Breast epithelium (tissue), 4 donors: ENCODE measurements at regions not wholly inside any gene's neighbourhood (a gene's known extent, or its start where the extent isn't known, plus 50 kb on each side); places are given as distances from the start of the nearest gene placed in this dataset.
A peak's percentile ranks its signal among the peaks of the same experiment; 100 is the strongest.

ENCODE experiments used
- DNase-seq, 2 donors: peaks; one replicate each; pipeline ENCODE4 v3.0.0-alpha.2; 2019; ENCODE audit warnings: low spot score in 2 of 2
- H3K27ac ChIP-seq, 2 donors: fragments of 200-600 bp; sonication (generic) in 1 of 2; one replicate each; pipeline ENCODE4 v1.5.1; 2016 to 2019; ENCODE audit warnings: mild to moderate bottlenecking in 1 of 2
- H3K27me3 ChIP-seq, 2 donors: fragments of 200-600 bp; sonication (generic) in 1 of 2; one replicate each; pipeline versions ENCODE4 v1.5.1 to v1.6.0; 2017 to 2019; ENCODE audit warnings: control low read depth in 1 of 2, mild to moderate bottlenecking in 1 of 2
- H3K36me3 ChIP-seq: fragments of 200-600 bp; one replicate; pipeline ENCODE4 v1.5.1; 2019
- H3K4me1 ChIP-seq, 2 donors: fragments of 200-600 bp; sonication (generic); one replicate each; pipeline ENCODE4 v1.5.1; 2016 to 2019; ENCODE audit warnings: control low read depth in 1 of 2
- H3K4me3 ChIP-seq, 3 donors: fragments of 200-600 bp; sonication (generic); 1 replicate in 2 of 3; 2 replicates in 1 of 3; pipeline ENCODE4 v1.5.1; 2016 to 2019; ENCODE audit warnings: mild to moderate bottlenecking in 3 of 3, moderate library complexity in 2 of 3
- H3K9me3 ChIP-seq, 2 donors: fragments of 200-600 bp; sonication (generic) in 1 of 2; one replicate each; pipeline ENCODE4 v1.5.1; 2016 to 2019; ENCODE audit warnings: control low read depth in 1 of 2
- POLR2A ChIP-seq: fragments of 450-650 bp; IDR thresholded peaks from one replicate; pipeline ENCODE4 v1.6.1; 2016; ENCODE audit warnings: antibody characterized with exemption, mild to moderate bottlenecking, moderate library complexity
- POLR2AphosphoS5 ChIP-seq, 3 donors: sonication (generic); formaldehyde crosslinking; IDR thresholded peaks; one replicate each; pipeline ENCODE4 v1.6.1; 2017; ENCODE audit warnings: antibody characterized with exemption in 3 of 3
- intact Hi-C: fragments of 100-400 bp; cut with DNase I; formaldehyde crosslinking; loops from one replicate; pipeline ENCODE4 v1.15.1; 2023; ENCODE audit warnings: low total_unique reads
- TF ChIP-seq, protein P1 (sequence below), 3 donors: fragments of 450-650 bp; IDR thresholded peaks; one replicate each; pipeline ENCODE4 v1.5.1; 2016 to 2017; ENCODE audit warnings: antibody characterized with exemption in 3 of 3, mild to moderate bottlenecking in 3 of 3, moderate library complexity in 3 of 3

- Histone ChIP-seq H3K36me3 (no peaks in the 10 kb centered on the region), H3K4me1 (no peaks in the 10 kb centered on the region), H3K27me3 (no peaks in the 10 kb centered on the region), H3K4me3 (no peak overlapping the region), H3K27ac (no peak overlapping the region), H3K9me3 (no peaks in the 10 kb centered on the region)
- intact Hi-C loops, result no loop called here
- TF ChIP-seq, protein P1, sequence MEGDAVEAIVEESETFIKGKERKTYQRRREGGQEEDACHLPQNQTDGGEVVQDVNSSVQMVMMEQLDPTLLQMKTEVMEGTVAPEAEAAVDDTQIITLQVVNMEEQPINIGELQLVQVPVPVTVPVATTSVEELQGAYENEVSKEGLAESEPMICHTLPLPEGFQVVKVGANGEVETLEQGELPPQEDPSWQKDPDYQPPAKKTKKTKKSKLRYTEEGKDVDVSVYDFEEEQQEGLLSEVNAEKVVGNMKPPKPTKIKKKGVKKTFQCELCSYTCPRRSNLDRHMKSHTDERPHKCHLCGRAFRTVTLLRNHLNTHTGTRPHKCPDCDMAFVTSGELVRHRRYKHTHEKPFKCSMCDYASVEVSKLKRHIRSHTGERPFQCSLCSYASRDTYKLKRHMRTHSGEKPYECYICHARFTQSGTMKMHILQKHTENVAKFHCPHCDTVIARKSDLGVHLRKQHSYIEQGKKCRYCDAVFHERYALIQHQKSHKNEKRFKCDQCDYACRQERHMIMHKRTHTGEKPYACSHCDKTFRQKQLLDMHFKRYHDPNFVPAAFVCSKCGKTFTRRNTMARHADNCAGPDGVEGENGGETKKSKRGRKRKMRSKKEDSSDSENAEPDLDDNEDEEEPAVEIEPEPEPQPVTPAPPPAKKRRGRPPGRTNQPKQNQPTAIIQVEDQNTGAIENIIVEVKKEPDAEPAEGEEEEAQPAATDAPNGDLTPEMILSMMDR (IDR thresholded peaks at IDR 0.05), result peak in 2 of 3 donors; percentile 52 to 66
- TF ChIP-seq POLR2A, result no peak
- DNase-seq, result no peak
Observed at GRCh38 chr3:118817748-118818165, 216.9 kb downstream of the IGSF11 start.

GRCh38 chr3:118818386-118818785 lies 216.3 kb downstream of the IGSF11 start:
- TF ChIP-seq, protein P1 (IDR thresholded peaks at IDR 0.05), result no peak
- TF ChIP-seq POLR2A, result no peak
- no peak for TF ChIP-seq POLR2AphosphoS5 (IDR thresholded peaks at IDR 0.05)
- H3K27me3 ChIP-seq, result no peaks in the 10 kb centered on the region
- no peaks in the 10 kb centered on the region for H3K36me3 ChIP-seq
- no peaks in the 10 kb centered on the region for H3K4me1 ChIP-seq
- no peak overlapping the region for H3K27ac ChIP-seq
- no peak overlapping the region for H3K4me3 ChIP-seq
- DNase-seq, result no peak
- no peaks in the 10 kb centered on the region for H3K9me3 ChIP-seq
- intact Hi-C loops, result no loop called here

- H3K9me3 ChIP-seq, result no peaks in the 10 kb centered on the region
- TF ChIP-seq POLR2A, result no peak
- no peak for TF ChIP-seq POLR2AphosphoS5 (IDR thresholded peaks at IDR 0.05)
- TF ChIP-seq, protein P1 (IDR thresholded peaks at IDR 0.05), result no peak
- no peak overlapping the region for H3K27ac ChIP-seq
- no peaks in the 10 kb centered on the region for H3K4me1 ChIP-seq
- intact Hi-C loops, result no loop called here
- no peaks in the 10 kb centered on the region for H3K27me3 ChIP-seq
- no peak overlapping the region for H3K4me3 ChIP-seq
- no peaks in the 10 kb centered on the region for H3K36me3 ChIP-seq
- DNase-seq, result no peak
Observed at GRCh38 chr3:118823626-118824025, 211.0 kb downstream of the IGSF11 start.

DNA sequence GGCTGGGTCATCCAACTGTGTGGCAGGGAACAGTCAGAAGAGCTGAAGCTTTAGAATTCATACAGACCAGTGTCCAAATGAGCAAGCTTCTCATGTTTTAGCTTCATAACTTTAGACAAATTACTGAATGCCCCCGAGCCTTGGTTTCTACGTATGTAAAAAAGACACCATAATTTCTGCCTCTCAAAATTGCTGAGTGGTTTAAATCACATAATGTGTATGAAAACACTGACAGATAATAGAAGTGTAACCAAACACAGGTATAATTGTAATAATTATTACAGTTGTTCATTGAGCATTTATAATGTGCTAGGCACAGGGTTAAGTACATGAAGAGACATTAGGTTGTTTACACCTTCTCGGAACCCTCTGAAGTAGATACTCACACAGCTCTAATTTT lies 207.2 kb downstream of the IGSF11 start:
- Histone ChIP-seq H3K27me3 (no peaks in the 10 kb centered on the region), H3K9me3 (no peaks in the 10 kb centered on the region), H3K4me3 (no peak overlapping the region), H3K27ac (no peak overlapping the region), H3K36me3 (no peaks in the 10 kb centered on the region), H3K4me1 (no peaks in the 10 kb centered on the region)
- intact Hi-C loops, result no loop called here
- TF ChIP-seq, protein P1 (IDR thresholded peaks at IDR 0.05), result no peak
- TF ChIP-seq POLR2AphosphoS5 (IDR thresholded peaks at IDR 0.05) (no peak), POLR2A (no peak)
- DNase-seq, result no peak

DNA sequence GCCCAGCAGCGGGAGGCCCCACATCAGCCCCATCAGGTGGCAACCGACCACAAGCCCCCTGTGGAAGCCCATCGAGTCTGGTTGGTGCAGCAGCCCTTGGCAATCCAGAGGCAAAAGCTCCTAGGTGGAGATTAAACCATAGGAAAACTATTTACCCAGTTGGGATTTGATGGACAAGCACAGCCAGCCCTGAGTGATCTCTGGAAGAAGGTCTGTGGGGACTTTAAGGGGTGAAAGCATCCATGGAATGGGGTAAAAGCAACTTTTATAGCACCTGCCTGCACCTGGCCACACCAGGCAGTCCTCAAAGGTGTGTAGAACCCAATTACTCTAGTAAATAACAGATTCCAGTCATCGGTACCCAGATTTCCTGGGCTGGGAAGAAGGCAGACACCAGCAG lies 206.3 kb downstream of the IGSF11 start:
- H3K9me3 ChIP-seq, result no peaks in the 10 kb centered on the region
- no peak overlapping the region for H3K4me3 ChIP-seq
- H3K27me3 ChIP-seq, result no peaks in the 10 kb centered on the region
- no peaks in the 10 kb centered on the region for H3K4me1 ChIP-seq
- no peaks in the 10 kb centered on the region for H3K36me3 ChIP-seq
- intact Hi-C loops, result no loop called here
- no peak overlapping the region for H3K27ac ChIP-seq
- TF ChIP-seq POLR2A (no peak), POLR2AphosphoS5 (IDR thresholded peaks at IDR 0.05) (no peak)
- TF ChIP-seq, protein P1 (IDR thresholded peaks at IDR 0.05), result no peak
- DNase-seq, result no peak
